ENCODE measurements at regions not wholly inside any gene's neighbourhood (a gene's known extent, or its start where the extent isn't known, plus 50 kb on each side); places are given as distances from the start of the nearest gene placed in this dataset.

- no peak for DNase-seq
These were observed 69.9 kb upstream of the C14orf180 start for GRCh38 chr14:104509673-104510072.

- DNase-seq: no peak
These were observed 69.3 kb upstream of the C14orf180 start for GRCh38 chr14:104510216-104510615.

GRCh38 chr14:104510794-104511611 lies 68.6 kb upstream of the C14orf180 start:
- DNase-seq: no peak

GRCh38 chr14:104512061-104512460 lies 67.5 kb upstream of the C14orf180 start:
- DNase-seq: no peak

GRCh38 chr14:104512771-104513640 lies 66.6 kb upstream of the C14orf180 start:
- no peak for DNase-seq

DNA sequence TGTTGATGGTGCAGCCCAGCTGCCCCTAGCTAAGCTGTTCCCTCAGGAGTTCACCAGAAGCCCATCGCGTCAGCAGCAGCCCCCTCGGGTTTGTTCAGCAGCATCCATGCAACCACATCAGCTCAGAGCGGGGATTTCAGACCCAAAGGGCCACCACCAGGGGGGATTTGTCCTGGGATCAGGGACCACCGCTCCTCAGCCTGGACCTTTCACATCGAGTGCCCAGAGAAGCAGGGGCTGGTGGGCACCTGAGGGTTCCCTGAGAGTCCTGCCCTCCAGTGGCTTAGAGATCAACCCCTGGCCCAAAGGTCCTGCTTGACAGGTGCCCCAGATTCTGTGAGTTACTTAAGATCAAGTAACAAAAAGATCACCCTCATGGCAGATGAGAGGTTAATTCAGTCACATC lies 65.9 kb upstream of the C14orf180 start:
- DNase-seq: no peak

DNA sequence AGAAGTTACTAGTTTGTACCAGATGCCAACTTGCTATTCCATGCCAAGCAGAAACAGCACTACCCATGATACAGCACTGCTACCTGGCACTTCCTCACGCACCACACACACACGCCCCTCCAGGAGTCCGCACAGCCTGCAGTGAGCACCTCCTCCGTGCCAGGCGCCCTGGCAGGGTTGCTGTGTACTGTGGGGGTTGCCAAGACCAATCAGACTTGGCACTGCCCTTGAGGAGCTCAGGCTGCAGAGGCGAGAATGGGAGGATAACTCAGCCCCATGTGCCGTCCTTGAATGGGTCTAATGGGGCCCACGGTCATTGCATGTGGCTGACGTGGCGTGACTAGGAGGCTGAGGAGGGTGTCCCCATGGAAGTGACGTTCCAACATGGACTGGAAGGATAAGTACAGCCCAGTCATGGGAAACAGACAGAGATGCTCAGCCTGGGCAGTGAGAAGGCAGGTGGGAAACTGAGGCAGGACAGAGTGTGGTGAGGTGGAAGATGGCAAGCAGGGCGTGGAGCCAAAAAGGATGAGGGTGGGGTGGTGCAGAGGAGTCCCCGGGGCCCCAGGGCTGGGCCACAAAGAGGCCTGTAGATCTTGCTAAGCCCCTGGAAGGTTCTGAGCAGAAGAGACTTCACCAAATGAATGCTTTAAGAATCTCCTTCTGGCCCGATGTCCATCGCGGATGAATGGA lies 65.3 kb upstream of the C14orf180 start:
- no peak for DNase-seq

- DNase-seq: no peak
These were observed 64.3 kb upstream of the C14orf180 start for GRCh38 chr14:104515059-104515810.

- no peak for DNase-seq
These were observed 63.5 kb upstream of the C14orf180 start for GRCh38 chr14:104515811-104516780.

GRCh38 chr14:104516906-104517305 lies 62.7 kb upstream of the C14orf180 start:
- no peak for DNase-seq

GRCh38 chr14:104517426-104517825 lies 62.1 kb upstream of the C14orf180 start:
- no peak for DNase-seq

GRCh38 chr14:104517867-104518266 lies 61.7 kb upstream of the C14orf180 start:
- DNase-seq: no peak

DNA sequence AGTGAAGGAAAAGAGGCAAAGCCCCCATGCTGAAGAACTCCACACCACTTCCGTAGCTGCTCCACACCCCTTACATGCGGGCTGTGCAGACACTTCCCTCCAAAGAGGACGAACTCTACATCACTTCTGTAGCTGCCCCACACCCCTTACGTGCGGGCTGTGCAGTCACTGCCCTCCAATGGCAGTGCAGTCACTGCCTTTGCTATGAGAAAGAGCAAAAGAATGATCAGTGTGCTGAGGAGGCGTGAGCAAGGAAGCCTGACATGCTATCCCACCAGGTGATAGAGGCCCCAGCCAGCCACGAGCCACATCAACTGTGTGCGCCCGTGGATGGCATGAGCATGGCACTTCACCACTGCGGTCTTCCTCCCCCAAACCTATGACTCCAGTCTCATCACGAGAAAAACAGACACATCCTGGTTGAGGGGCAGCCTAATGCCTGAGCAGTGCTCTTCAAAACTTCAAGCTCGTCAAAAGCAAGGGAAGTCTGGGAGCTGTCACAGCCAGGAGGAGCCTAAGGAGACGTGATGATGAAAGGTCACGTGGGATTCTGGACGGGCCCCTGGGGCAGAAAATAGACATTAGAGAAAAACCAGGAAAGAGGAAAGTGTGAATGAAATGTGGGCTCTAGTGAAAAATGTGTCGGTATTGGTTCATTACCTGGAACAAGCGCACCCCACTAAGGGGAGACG lies 60.8 kb upstream of the C14orf180 start:
- DNase-seq: no peak

DNA sequence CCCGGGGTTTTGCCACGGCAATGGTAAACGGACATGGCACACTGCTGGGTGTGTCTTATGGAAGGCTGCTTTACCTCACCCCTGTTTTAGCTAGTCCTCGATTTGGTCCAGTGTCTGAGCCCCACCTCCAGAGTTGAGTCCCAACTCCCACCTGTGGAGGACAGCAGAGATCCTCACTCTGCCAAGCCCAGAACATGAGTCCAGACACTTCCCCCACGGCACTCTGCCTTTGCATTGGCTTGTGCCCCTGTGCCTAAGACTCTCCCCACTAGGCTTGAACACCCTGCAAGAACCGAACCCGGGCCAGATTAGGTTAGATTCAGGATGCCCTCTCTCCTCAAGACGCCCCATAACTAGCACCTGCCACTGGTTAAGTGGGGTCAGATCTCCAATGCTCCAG lies 59.8 kb upstream of the C14orf180 start:
- DNase-seq: no peak

GRCh38 chr14:104520620-104521410 lies 58.7 kb upstream of the C14orf180 start:
- no peak for DNase-seq

GRCh38 chr14:104521816-104522745 lies 57.5 kb upstream of the C14orf180 start:
- DNase-seq: no peak

- DNase-seq: no peak
These were observed 56.5 kb upstream of the C14orf180 start for GRCh38 chr14:104522926-104523545.

DNA sequence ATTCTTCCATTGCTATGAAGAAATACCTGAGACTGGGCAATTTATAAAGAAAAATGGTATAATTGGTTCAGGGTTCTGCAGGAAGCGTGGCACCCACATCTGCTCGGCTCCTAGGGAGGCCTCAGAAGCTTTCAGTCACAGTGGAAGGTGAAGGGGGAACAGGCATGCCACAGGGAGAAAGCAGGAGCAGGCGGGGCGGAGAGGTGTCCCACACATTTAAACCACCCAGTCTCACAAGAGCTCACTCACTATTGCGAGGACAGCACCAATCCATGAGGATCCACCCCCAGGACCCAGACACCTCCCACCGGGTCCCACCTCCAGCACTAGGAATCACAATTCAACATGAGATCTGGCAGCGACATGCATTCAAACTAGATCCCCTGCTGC lies 56.0 kb upstream of the C14orf180 start:
- no peak for DNase-seq
